ENCODE measurements at regions not wholly inside any gene's neighbourhood (a gene's known extent, or its start where the extent isn't known, plus 50 kb on each side); places are given as distances from the start of the nearest gene placed in this dataset.

- Histone ChIP-seq H3K27me3 (ENCODE audit: control insufficient read depth in 3 of 3, insufficient read depth in 3 of 3, low read depth in 1 of 3, low read length in 3 of 3) (no peaks in the 10 kb centered on the region), H3K79me1 (ENCODE audit: low read depth, low read length) (no peaks in the 10 kb centered on the region), H3K4me2 (ENCODE audit: insufficient read depth, low read length, poor library complexity, severe bottlenecking) (no peak overlapping the region), H3K9ac (ENCODE audit: low read depth, low read length, poor library complexity) (no peak overlapping the region), H2BK120ac (ENCODE audit: low read depth, low read length) (no peak overlapping the region), H3K27ac (replicated peaks; ENCODE audit: low read length) (no peak overlapping the region), H3K4me3 (ENCODE audit: low read length in 2 of 2) (no peak overlapping the region), H3K36me3 (replicated peaks in 1 of 2; ENCODE audit: control insufficient read depth in 2 of 2, insufficient read depth in 2 of 2, low read length in 2 of 2) (no peaks in the 10 kb centered on the region), H3K14ac (ENCODE audit: low read length) (no peak overlapping the region), H4K91ac (ENCODE audit: low read depth, low read length, poor library complexity) (no peak overlapping the region), H4K8ac (ENCODE audit: low read depth, low read length) (no peak overlapping the region), H2BK12ac (ENCODE audit: low read length) (no peak overlapping the region), H3K18ac (ENCODE audit: low read length) (no peak overlapping the region), H3K23ac (ENCODE audit: low read depth, low read length, poor library complexity) (no peak overlapping the region), H2BK5ac (ENCODE audit: low read length) (no peak overlapping the region), H2AK5ac (ENCODE audit: low read depth, low read length) (no peak overlapping the region), H3K4ac (ENCODE audit: low read length) (no peak overlapping the region), H2BK15ac (ENCODE audit: low read length) (no peak overlapping the region), H2AFZ (ENCODE audit: low read length) (no peak overlapping the region), H3K4me1 (ENCODE audit: control insufficient read depth in 2 of 2, insufficient read depth in 1 of 2, low read depth in 1 of 2, low read length in 2 of 2) (no peaks in the 10 kb centered on the region), H3K9me3 (replicated peaks in 1 of 2; ENCODE audit: control insufficient read depth in 2 of 2, insufficient read depth in 1 of 2, low read depth in 1 of 2, low read length in 2 of 2) (no peaks in the 10 kb centered on the region)
- no peak for DNase-seq (ENCODE audit: low spot score)
- WGBS, 2 donors (ENCODE audit: extremely low coverage in 2 of 2, insufficient read length in 2 of 2, insufficient replicate concordance in 1 of 2): no CpG with 5 or more reads among the region's 1 CpG
Measured at GRCh38 chr1:74818241-74818640, 85.3 kb downstream of the TYW3 start.

GRCh38 chr1:74818661-74819456, 85.9 kb downstream of the TYW3 start:
- no peak overlapping the region for H2AFZ ChIP-seq (ENCODE audit: low read length)
- no peak overlapping the region for H3K27ac ChIP-seq (replicated peaks; ENCODE audit: low read length)
- H3K9me3 ChIP-seq (replicated peaks in 1 of 2; ENCODE audit: control insufficient read depth in 2 of 2, insufficient read depth in 1 of 2, low read depth in 1 of 2, low read length in 2 of 2): no peaks in the 10 kb centered on the region
- no peak overlapping the region for H4K8ac ChIP-seq (ENCODE audit: low read depth, low read length)
- no peaks in the 10 kb centered on the region for H3K27me3 ChIP-seq (ENCODE audit: control insufficient read depth in 3 of 3, insufficient read depth in 3 of 3, low read depth in 1 of 3, low read length in 3 of 3)
- no peak overlapping the region for H3K23ac ChIP-seq (ENCODE audit: low read depth, low read length, poor library complexity)
- WGBS, 2 donors (ENCODE audit: extremely low coverage in 2 of 2, insufficient read length in 2 of 2, insufficient replicate concordance in 1 of 2): no CpG with 5 or more reads among the region's 6 CpGs
- H3K14ac ChIP-seq (ENCODE audit: low read length): no peak overlapping the region
- DNase-seq (ENCODE audit: low spot score): no peak
- no peak overlapping the region for H2BK12ac ChIP-seq (ENCODE audit: low read length)
- H2BK5ac ChIP-seq (ENCODE audit: low read length): no peak overlapping the region
- no peak overlapping the region for H3K4me2 ChIP-seq (ENCODE audit: insufficient read depth, low read length, poor library complexity, severe bottlenecking)
- H2AK5ac ChIP-seq (ENCODE audit: low read depth, low read length): no peak overlapping the region
- no peak overlapping the region for H3K18ac ChIP-seq (ENCODE audit: low read length)
- H3K4ac ChIP-seq (ENCODE audit: low read length): no peak overlapping the region
- no peak overlapping the region for H2BK120ac ChIP-seq (ENCODE audit: low read depth, low read length)
- H3K4me1 ChIP-seq (ENCODE audit: control insufficient read depth in 2 of 2, insufficient read depth in 1 of 2, low read depth in 1 of 2, low read length in 2 of 2): no peaks in the 10 kb centered on the region
- H2BK15ac ChIP-seq (ENCODE audit: low read length): no peak overlapping the region
- H4K91ac ChIP-seq (ENCODE audit: low read depth, low read length, poor library complexity): no peak overlapping the region
- H3K9ac ChIP-seq (ENCODE audit: low read depth, low read length, poor library complexity): no peak overlapping the region
- H3K36me3 ChIP-seq (replicated peaks in 1 of 2; ENCODE audit: control insufficient read depth in 2 of 2, insufficient read depth in 2 of 2, low read length in 2 of 2): no peaks in the 10 kb centered on the region
- H3K4me3 ChIP-seq (ENCODE audit: low read length in 2 of 2): no peak overlapping the region
- no peaks in the 10 kb centered on the region for H3K79me1 ChIP-seq (ENCODE audit: low read depth, low read length)

- Histone ChIP-seq H3K14ac (ENCODE audit: low read length) (no peak overlapping the region), H2BK15ac (ENCODE audit: low read length) (no peak overlapping the region), H3K4ac (ENCODE audit: low read length) (no peak overlapping the region), H2BK12ac (ENCODE audit: low read length) (no peak overlapping the region), H3K27ac (replicated peaks; ENCODE audit: low read length) (no peak overlapping the region), H3K27me3 (ENCODE audit: control insufficient read depth in 3 of 3, insufficient read depth in 3 of 3, low read depth in 1 of 3, low read length in 3 of 3) (no peaks in the 10 kb centered on the region), H3K79me1 (ENCODE audit: low read depth, low read length) (no peaks in the 10 kb centered on the region), H3K4me3 (ENCODE audit: low read length in 2 of 2) (no peak overlapping the region), H2BK5ac (ENCODE audit: low read length) (no peak overlapping the region), H3K9me3 (replicated peaks in 1 of 2; ENCODE audit: control insufficient read depth in 2 of 2, insufficient read depth in 1 of 2, low read depth in 1 of 2, low read length in 2 of 2) (no peaks in the 10 kb centered on the region), H2AFZ (ENCODE audit: low read length) (no peak overlapping the region), H2BK120ac (ENCODE audit: low read depth, low read length) (no peak overlapping the region), H4K8ac (ENCODE audit: low read depth, low read length) (no peak overlapping the region), H3K4me1 (ENCODE audit: control insufficient read depth in 2 of 2, insufficient read depth in 1 of 2, low read depth in 1 of 2, low read length in 2 of 2) (no peaks in the 10 kb centered on the region), H3K4me2 (ENCODE audit: insufficient read depth, low read length, poor library complexity, severe bottlenecking) (no peak overlapping the region), H3K9ac (ENCODE audit: low read depth, low read length, poor library complexity) (no peak overlapping the region), H3K18ac (ENCODE audit: low read length) (no peak overlapping the region), H3K36me3 (replicated peaks in 1 of 2; ENCODE audit: control insufficient read depth in 2 of 2, insufficient read depth in 2 of 2, low read length in 2 of 2) (no peaks in the 10 kb centered on the region), H3K23ac (ENCODE audit: low read depth, low read length, poor library complexity) (no peak overlapping the region), H2AK5ac (ENCODE audit: low read depth, low read length) (no peak overlapping the region), H4K91ac (ENCODE audit: low read depth, low read length, poor library complexity) (no peak overlapping the region)
- no CpG with 5 or more reads among the region's 3 CpGs for WGBS, 2 donors (ENCODE audit: extremely low coverage in 2 of 2, insufficient read length in 2 of 2, insufficient replicate concordance in 1 of 2)
- DNase-seq (ENCODE audit: low spot score): no peak
Measured at GRCh38 chr1:74822851-74823401, 90.0 kb downstream of the TYW3 start.

GRCh38 chr1:74824497-74825107, 91.7 kb downstream of the TYW3 start:
- H3K4me1 ChIP-seq (ENCODE audit: control insufficient read depth in 2 of 2, insufficient read depth in 1 of 2, low read depth in 1 of 2, low read length in 2 of 2): no peaks in the 10 kb centered on the region
- H3K79me1 ChIP-seq (ENCODE audit: low read depth, low read length): no peaks in the 10 kb centered on the region
- H3K14ac ChIP-seq (ENCODE audit: low read length): no peak overlapping the region
- no peak overlapping the region for H3K4me2 ChIP-seq (ENCODE audit: insufficient read depth, low read length, poor library complexity, severe bottlenecking)
- H3K4ac ChIP-seq (ENCODE audit: low read length): no peak overlapping the region
- H4K91ac ChIP-seq (ENCODE audit: low read depth, low read length, poor library complexity): no peak overlapping the region
- H3K27ac ChIP-seq (replicated peaks; ENCODE audit: low read length): no peak overlapping the region
- H2BK12ac ChIP-seq (ENCODE audit: low read length): no peak overlapping the region
- no peak overlapping the region for H2BK120ac ChIP-seq (ENCODE audit: low read depth, low read length)
- no peak overlapping the region for H2AFZ ChIP-seq (ENCODE audit: low read length)
- WGBS, 2 donors (ENCODE audit: extremely low coverage in 2 of 2, insufficient read length in 2 of 2, insufficient replicate concordance in 1 of 2): no CpG with 5 or more reads among the region's 4 CpGs
- no peak overlapping the region for H3K4me3 ChIP-seq (ENCODE audit: low read length in 2 of 2)
- H3K23ac ChIP-seq (ENCODE audit: low read depth, low read length, poor library complexity): no peak overlapping the region
- no peak overlapping the region for H2BK5ac ChIP-seq (ENCODE audit: low read length)
- H3K9ac ChIP-seq (ENCODE audit: low read depth, low read length, poor library complexity): no peak overlapping the region
- DNase-seq (ENCODE audit: low spot score): no peak
- no peak overlapping the region for H2BK15ac ChIP-seq (ENCODE audit: low read length)
- no peak overlapping the region for H4K8ac ChIP-seq (ENCODE audit: low read depth, low read length)
- H3K18ac ChIP-seq (ENCODE audit: low read length): no peak overlapping the region
- no peak overlapping the region for H2AK5ac ChIP-seq (ENCODE audit: low read depth, low read length)
- no peaks in the 10 kb centered on the region for H3K27me3 ChIP-seq (ENCODE audit: control insufficient read depth in 3 of 3, insufficient read depth in 3 of 3, low read depth in 1 of 3, low read length in 3 of 3)
- H3K36me3 ChIP-seq (replicated peaks in 1 of 2; ENCODE audit: control insufficient read depth in 2 of 2, insufficient read depth in 2 of 2, low read length in 2 of 2): no peaks in the 10 kb centered on the region
- H3K9me3 ChIP-seq (replicated peaks in 1 of 2; ENCODE audit: control insufficient read depth in 2 of 2, insufficient read depth in 1 of 2, low read depth in 1 of 2, low read length in 2 of 2): no peaks in the 10 kb centered on the region
